Endothelial cell of hepatic sinusoid (primary cell): ENCODE measurements at regions not wholly inside any gene's neighbourhood (a gene's known extent, or its start where the extent isn't known, plus 50 kb on each side); places are given as distances from the start of the nearest gene placed in this dataset.
"Not testable (repeated sequence)": the region's sequence is repeated elsewhere in the genome, so short reads cannot be mapped to it uniquely, and the experiment has no call there.

ENCODE experiments used
- in situ Hi-C: cut with HindIII; loops from 2 replicates; pipeline ENCODE4 v1.10.0; 2017; ENCODE audit warnings: low sequenced_read_pairs

GRCh38 chr2:187985195-187985594 is 306.5 kb upstream of the GULP1 start:
- in situ Hi-C loops, result no loop called here

GRCh38 chr2:187985923-187986322 is 305.8 kb upstream of the GULP1 start:
- in situ Hi-C loops, result no loop called here

GRCh38 chr2:187986390-187987105 is 305.1 kb upstream of the GULP1 start:
- in situ Hi-C loops, result no loop called here

- in situ Hi-C loops, result no loop called here
Observed at GRCh38 chr2:187988348-187988747, 303.3 kb upstream of the GULP1 start.

- in situ Hi-C loops, result no loop called here
Observed at GRCh38 chr2:187989925-187990623, 301.6 kb upstream of the GULP1 start.

- in situ Hi-C loops, result no loop called here
Observed at GRCh38 chr2:187991389-187991788, 300.3 kb upstream of the GULP1 start.

GRCh38 chr2:187994464-187995331 is 297.0 kb upstream of the GULP1 start:
- in situ Hi-C loops, result no loop called here

- in situ Hi-C loops, result no loop called here
Observed at GRCh38 chr2:187995556-187995955, 296.1 kb upstream of the GULP1 start.

- in situ Hi-C loops, result no loop called here
Observed at GRCh38 chr2:187996630-187997029, 295.0 kb upstream of the GULP1 start.

- in situ Hi-C loops, result no loop called here
Observed at GRCh38 chr2:188000189-188000588, 291.5 kb upstream of the GULP1 start.

- in situ Hi-C loops, result no loop called here
Observed at GRCh38 chr2:188003800-188004199, 287.9 kb upstream of the GULP1 start.

- in situ Hi-C loops, result no loop called here
Observed at GRCh38 chr2:188013767-188014166, 277.9 kb upstream of the GULP1 start.

GRCh38 chr2:188016917-188017316 is 274.8 kb upstream of the GULP1 start:
- in situ Hi-C loops, result no loop called here

GRCh38 chr2:188022389-188022788 is 269.3 kb upstream of the GULP1 start:
- in situ Hi-C loops, result no loop called here

- in situ Hi-C loops, result no loop called here
Observed at GRCh38 chr2:188023035-188023434, 268.6 kb upstream of the GULP1 start.

- in situ Hi-C loops, result no loop called here
Observed at GRCh38 chr2:188024811-188025210, 266.9 kb upstream of the GULP1 start.

- in situ Hi-C loops, result no loop called here
Observed at GRCh38 chr2:188028739-188029138, 262.9 kb upstream of the GULP1 start.

GRCh38 chr2:188032306-188032705 is 259.4 kb upstream of the GULP1 start:
- in situ Hi-C loops, result no loop called here

GRCh38 chr2:188032786-188033185 is 258.9 kb upstream of the GULP1 start:
- in situ Hi-C loops, result no loop called here

- in situ Hi-C loops, result not testable (repeated sequence)
Observed at GRCh38 chr2:188033240-188033639, 258.4 kb upstream of the GULP1 start.

GRCh38 chr2:188034102-188034501 is 257.6 kb upstream of the GULP1 start:
- in situ Hi-C loops, result not testable (repeated sequence)

GRCh38 chr2:188035377-188035776 is 256.3 kb upstream of the GULP1 start:
- in situ Hi-C loops, result not testable (repeated sequence)
